Neural cell (in vitro differentiated cells): ENCODE measurements at regions not wholly inside any gene's neighbourhood (a gene's known extent, or its start where the extent isn't known, plus 50 kb on each side); places are given as distances from the start of the nearest gene placed in this dataset.
"Not testable (repeated sequence)": the region's sequence is repeated elsewhere in the genome, so short reads cannot be mapped to it uniquely, and the experiment has no call there.

Experiments
- H2AFZ ChIP-seq: fragments of 200-600, 300-800 bp; sonication (generic), shearing (Covaris generic); 2 replicates; pipeline ENCODE4 v1.6.0; 2014; ENCODE audit warnings: low read depth, mild to moderate bottlenecking, antibody characterized with exemption, low read length, moderate library complexity
- H3F3A ChIP-seq: fragments of 200-600 bp; shearing (Covaris generic); 2 replicates; pipeline ENCODE4 v1.6.1; 2016; ENCODE audit warnings: mild to moderate bottlenecking, moderate library complexity, mixed read lengths, antibody characterized with exemption, low read length; ENCODE audit not compliant: insufficient read depth, poor library complexity, severe bottlenecking
- H3K27ac ChIP-seq: fragments of 200-600, 300-800 bp; sonication (generic), shearing (Covaris generic); 2 replicates; pipeline ENCODE4 v1.5.1; 2014; ENCODE audit warnings: mild to moderate bottlenecking, low read length, moderate library complexity
- H3K27me3 ChIP-seq: fragments of 300-800, 200-600 bp; sonication (generic), shearing (Covaris generic); 2 replicates; pipeline ENCODE4 v1.6.0; 2014; ENCODE audit warnings: mild to moderate bottlenecking, low read depth, low read length, moderate library complexity; ENCODE audit not compliant: insufficient read depth
- H3K36me3 ChIP-seq: fragments of 300-800, 200-600 bp; sonication (generic), shearing (Covaris generic); 2 replicates; pipeline ENCODE4 v1.5.1; 2014; ENCODE audit warnings: mild to moderate bottlenecking, antibody characterized with exemption, low read length, moderate library complexity; ENCODE audit not compliant: insufficient read depth
- H3K4me2 ChIP-seq: fragments of 300-800, 200-600 bp; sonication (generic), shearing (Covaris generic); 2 replicates; pipeline ENCODE4 v1.6.0; 2014; ENCODE audit warnings: mild to moderate bottlenecking, low read length
- H3K4me3 ChIP-seq: fragments of 300-800, 200-600 bp; sonication (generic), shearing (Covaris generic); 2 replicates; pipeline ENCODE4 v1.5.1; 2014; ENCODE audit warnings: mild to moderate bottlenecking, low read length, moderate library complexity
- H3K79me2 ChIP-seq: fragments of 200-600 bp; shearing (Covaris generic); replicated peaks from 2 replicates; pipeline ENCODE4 v1.6.0; 2014; ENCODE audit warnings: mild to moderate bottlenecking, low read length, moderate library complexity; ENCODE audit not compliant: insufficient read depth
- H3K9ac ChIP-seq: fragments of 300-800, 200-600 bp; sonication (generic), shearing (Covaris generic); 2 replicates; pipeline ENCODE4 v1.6.1; 2016; ENCODE audit warnings: mild to moderate bottlenecking, low read length, mixed read lengths
- H3K9me2 ChIP-seq: fragments of 200-600 bp; shearing (Covaris generic); 2 replicates; pipeline ENCODE4 v1.6.1; 2016; ENCODE audit warnings: mild to moderate bottlenecking, low read length, mixed read lengths; ENCODE audit not compliant: insufficient read depth
- H3K9me3 ChIP-seq: fragments of 200-600, 300-800 bp; sonication (generic), shearing (Covaris generic); 2 replicates; pipeline ENCODE4 v1.6.1; 2016; ENCODE audit warnings: mild to moderate bottlenecking, mixed run types, low read length, moderate library complexity, mixed read lengths
- H4K20me1 ChIP-seq: fragments of 200-600 bp; shearing (Covaris generic); 2 replicates; pipeline ENCODE4 v1.6.1; 2016; ENCODE audit warnings: mild to moderate bottlenecking, mixed run types; ENCODE audit not compliant: insufficient read depth
- CTCF ChIP-seq: fragments of 450-650 bp; IDR thresholded peaks from 2 replicates; pipeline ENCODE4 v1.5.1; 2014; ENCODE audit warnings: antibody characterized with exemption, mild to moderate bottlenecking, moderate library complexity; ENCODE audit not compliant: poor library complexity, severe bottlenecking
- EP300 ChIP-seq: fragments of 450-650 bp; conservative IDR thresholded peaks from 2 replicates; pipeline ENCODE4 v1.6.1; 2014; ENCODE audit warnings: antibody characterized with exemption, mild to moderate bottlenecking, moderate library complexity; ENCODE audit not compliant: poor library complexity, severe bottlenecking
- EZH2 ChIP-seq: fragments of 200-600, 300-800 bp; shearing (Covaris generic), sonication (generic); IDR thresholded peaks from 2 replicates; pipeline ENCODE4 v1.6.1; 2014; ENCODE audit warnings: antibody characterized with exemption, low read length, borderline replicate concordance, mild to moderate bottlenecking; ENCODE audit not compliant: insufficient read depth, poor library complexity, severe bottlenecking
- MXI1 ChIP-seq: fragments of 450-650 bp; conservative IDR thresholded peaks from 2 replicates; pipeline ENCODE4 v1.6.1; 2014; ENCODE audit warnings: antibody characterized with exemption, mild to moderate bottlenecking; ENCODE audit not compliant: poor library complexity, severe bottlenecking
- POLR2AphosphoS5 ChIP-seq: IDR thresholded peaks from 2 replicates; pipeline ENCODE4 v1.6.1; 2012
- RAD21 ChIP-seq: fragments of 450-650 bp; conservative IDR thresholded peaks from 2 replicates; pipeline ENCODE4 v1.6.1; 2014; ENCODE audit warnings: antibody characterized with exemption, mild to moderate bottlenecking, moderate library complexity
- REST ChIP-seq: IDR thresholded peaks from 2 replicates; pipeline ENCODE4 v1.6.1; 2012; ENCODE audit warnings: borderline replicate concordance
- SMC3 ChIP-seq: fragments of 450-650 bp; conservative IDR thresholded peaks from 2 replicates; pipeline ENCODE4 v1.6.1; 2014; ENCODE audit warnings: antibody characterized with exemption, mild to moderate bottlenecking, moderate library complexity; ENCODE audit not compliant: poor library complexity
- TAF1 ChIP-seq: IDR thresholded peaks from 2 replicates; pipeline ENCODE4 v1.6.1; 2012; ENCODE audit warnings: low read depth

- Histone ChIP-seq H3K27ac (no peak overlapping the region), H3K9me2 (no peaks in the 10 kb centered on the region), H4K20me1 (no peaks in the 10 kb centered on the region), H3K79me2 (no peaks in the 10 kb centered on the region), H3K4me3 (no peak overlapping the region), H3K27me3 (no peaks in the 10 kb centered on the region), H2AFZ (no peak overlapping the region), H3K9me3 (no peaks in the 10 kb centered on the region), H3K36me3 (no peaks in the 10 kb centered on the region), H3K9ac (no peak overlapping the region), H3F3A (no peaks in the 10 kb centered on the region), H3K4me2 (no peak overlapping the region)
- no peak for TF ChIP-seq REST
- no peak for TF ChIP-seq EZH2
- no peak for TF ChIP-seq POLR2AphosphoS5
- TF ChIP-seq CTCF, result no peak
- TF ChIP-seq SMC3, result no peak
- TF ChIP-seq TAF1, result no peak
- TF ChIP-seq EP300, result no peak
- no peak for TF ChIP-seq RAD21
- no peak for TF ChIP-seq MXI1
Measured at GRCh38 chr3:557972-558371, 361.4 kb downstream of the CHL1 start.

GRCh38 chr3:567488-568185, 371.1 kb downstream of the CHL1 start:
- no peak overlapping the region for H3K4me3 ChIP-seq
- no peak overlapping the region for H3K9ac ChIP-seq
- peak overlapping the region; percentile 21 for H3K27ac ChIP-seq
- no peaks in the 10 kb centered on the region for H4K20me1 ChIP-seq
- H3K36me3 ChIP-seq, result no peaks in the 10 kb centered on the region
- TF ChIP-seq SMC3, result no peak
- peak; percentile 46 for TF ChIP-seq EP300
- no peak overlapping the region for H2AFZ ChIP-seq
- H3K9me3 ChIP-seq, result no peaks in the 10 kb centered on the region
- H3K9me2 ChIP-seq, result no peaks in the 10 kb centered on the region
- H3K27me3 ChIP-seq, result no peaks in the 10 kb centered on the region
- H3K79me2 ChIP-seq, result no peaks in the 10 kb centered on the region
- H3F3A ChIP-seq, result no peaks in the 10 kb centered on the region
- peak overlapping the region; percentile 1 for H3K4me2 ChIP-seq

- not testable (repeated sequence) for H3K9ac ChIP-seq, H3K4me3 ChIP-seq, H3F3A ChIP-seq, H3K79me2 ChIP-seq, H4K20me1 ChIP-seq, H3K9me3 ChIP-seq, H3K4me2 ChIP-seq, H3K27me3 ChIP-seq, H3K36me3 ChIP-seq, H3K9me2 ChIP-seq, H2AFZ ChIP-seq, H3K27ac ChIP-seq
Measured at GRCh38 chr3:579529-579928, 383.0 kb downstream of the CHL1 start.

- not testable (repeated sequence) for H3K27ac ChIP-seq, H2AFZ ChIP-seq, H3F3A ChIP-seq, H3K4me3 ChIP-seq, H3K4me2 ChIP-seq, H3K36me3 ChIP-seq, H3K79me2 ChIP-seq, H3K27me3 ChIP-seq, H3K9me3 ChIP-seq, H3K9me2 ChIP-seq, H3K9ac ChIP-seq, H4K20me1 ChIP-seq
Measured at GRCh38 chr3:589066-589465, 392.5 kb downstream of the CHL1 start.

GRCh38 chr3:597304-597703, 400.7 kb downstream of the CHL1 start:
- not testable (repeated sequence) for H2AFZ ChIP-seq, H3F3A ChIP-seq, H3K27ac ChIP-seq, H3K4me2 ChIP-seq, H3K9me2 ChIP-seq, H3K79me2 ChIP-seq, H3K4me3 ChIP-seq, H3K36me3 ChIP-seq, H3K27me3 ChIP-seq, H4K20me1 ChIP-seq, H3K9me3 ChIP-seq, H3K9ac ChIP-seq
